Lung (tissue), 11 donors: ENCODE measurements at regions not wholly inside any gene's neighbourhood (a gene's known extent, or its start where the extent isn't known, plus 50 kb on each side); places are given as distances from the start of the nearest gene placed in this dataset.

Source experiments
- ATAC-seq: fragments of 200-7000 bp; cut with Tn5 transposase; one replicate; pipeline ENCODE4 v1.9.1; 2020; ENCODE audit warnings: moderate number of reproducible peaks; ENCODE audit not compliant: insufficient read depth, low FRiP score
- DNase-seq, 3 donors: peaks; one replicate each; pipeline ENCODE4 v3.0.0-alpha.2; 2013 to 2017
- H3K27ac ChIP-seq, 2 donors: one replicate each; pipeline ENCODE4 v1.5.1; 2013; ENCODE audit warnings: mild to moderate bottlenecking in 2 of 2, moderate library complexity in 2 of 2, control low read depth in 1 of 2, inconsistent platforms in 1 of 2, low read depth in 1 of 2, low read length in 1 of 2
- H3K27me3 ChIP-seq, 3 donors: one replicate each; pipeline ENCODE4 v1.5.1; 2013; ENCODE audit warnings: low read length in 2 of 3; ENCODE audit not compliant: control insufficient read depth in 3 of 3, insufficient read depth in 3 of 3
- H3K36me3 ChIP-seq, 4 donors: one replicate each; pipeline ENCODE4 v1.5.1; 2013; ENCODE audit warnings: low read length in 4 of 4, mild to moderate bottlenecking in 1 of 4, moderate library complexity in 1 of 4; ENCODE audit not compliant: control insufficient read depth in 4 of 4, insufficient read depth in 4 of 4
- H3K4me1 ChIP-seq, 5 donors: one replicate each; pipeline ENCODE4 v1.5.1; 2013; ENCODE audit warnings: low read length in 5 of 5, mild to moderate bottlenecking in 2 of 5, moderate library complexity in 1 of 5; ENCODE audit not compliant: control insufficient read depth in 5 of 5, insufficient read depth in 5 of 5
- H3K4me3 ChIP-seq: one replicate; pipeline ENCODE4 v1.5.1; 2013; ENCODE audit warnings: mild to moderate bottlenecking, control low read depth, moderate library complexity
- H3K9ac ChIP-seq, 2 donors: one replicate each; pipeline ENCODE4 v1.5.1; 2013; ENCODE audit warnings: low read length in 2 of 2, control low read depth in 1 of 2; ENCODE audit not compliant: insufficient read depth in 1 of 2
- H3K9me3 ChIP-seq, 4 donors: one replicate each; pipeline ENCODE4 v1.5.1; 2013; ENCODE audit warnings: low read length in 3 of 4, mild to moderate bottlenecking in 1 of 4, moderate library complexity in 1 of 4; ENCODE audit not compliant: control insufficient read depth in 4 of 4, insufficient read depth in 3 of 4
- CTCF ChIP-seq: IDR thresholded peaks from 2 replicates; pipeline ENCODE4 v1.5.1; 2012; ENCODE audit warnings: mild to moderate bottlenecking; ENCODE audit errors: control extremely low read depth, extremely low read depth
- WGBS, 2 donors: extraction: QIAGEN DNeasy Blood & Tissue Kit; methylation state at CpG; one replicate each; pipeline ENCODE4 v1.1.7; 2013; 5-methylcytosine and 5-hydroxymethylcytosine counted together
- donor health status: control.
- donor health status: control.
- donor health status: Bipolar disorder and iron deficiency.
- donor health status: healthy.
- donor health status: DM: yes; HTN: yes; CAD: no.

GRCh38 chr4:64192731-64193412, 216.4 kb downstream of the TECRL start:
- Histone ChIP-seq H3K9me3 (no peaks in the 10 kb centered on the region), H3K9ac (no peak overlapping the region)
- 60 to 64% methylated on average over 3 of the region's 3 CpGs for WGBS, 2 donors

DNA sequence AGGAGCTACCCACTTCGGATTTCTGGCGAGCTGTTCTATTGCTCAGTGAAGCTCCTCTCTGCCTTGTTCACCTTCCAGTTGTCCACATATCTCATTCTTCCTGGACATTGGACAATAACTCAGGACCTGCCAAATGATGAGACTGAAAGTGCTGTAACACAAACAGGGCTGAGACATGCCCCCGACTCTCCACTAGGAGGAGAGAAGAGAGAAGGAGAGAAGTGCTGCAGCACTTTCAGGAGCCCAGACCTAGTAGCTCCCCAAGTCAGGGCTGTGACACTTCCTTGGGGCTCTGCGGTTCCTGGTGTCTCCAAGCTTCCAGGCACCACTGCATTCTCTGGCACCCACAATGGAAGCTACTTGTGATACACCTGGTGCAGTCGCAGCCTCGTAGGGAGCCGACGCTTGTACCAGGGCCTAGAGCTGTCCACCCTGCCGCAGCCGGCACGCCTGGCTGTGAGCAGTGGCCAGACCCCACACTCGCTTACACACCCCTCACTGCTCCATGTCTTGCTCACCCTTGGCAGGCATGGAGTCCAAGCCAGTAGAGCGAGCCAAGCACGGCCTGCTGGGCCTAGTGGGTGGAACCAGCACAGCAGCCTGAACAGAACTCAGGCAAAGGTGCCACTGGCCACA, 234.9 kb downstream of the TECRL start:
- Histone ChIP-seq H3K9ac (no peak overlapping the region), H3K36me3 (no peaks in the 10 kb centered on the region), H3K27me3 (no peaks in the 10 kb centered on the region), H3K4me1 (no peaks in the 10 kb centered on the region), H3K9me3 (peaks cover 0 to 3% (median 0%) of the 10 kb centered on the region in 4 donors), H3K4me3 (no peak overlapping the region), H3K27ac (no peak overlapping the region)
- no peak for TF ChIP-seq CTCF
- DNase-seq (no peak), ATAC-seq (no peak)
- WGBS, 2 donors: 95 to 96% methylated on average over 14 of the region's 14 CpGs

More at GRCh38 chr4:64192731-64193412, 216.4 kb downstream of the TECRL start:
- Histone ChIP-seq H3K27me3 (no peaks in the 10 kb centered on the region), H3K27ac (no peak overlapping the region), H3K4me3 (no peak overlapping the region), H3K36me3 (no peaks in the 10 kb centered on the region), H3K4me1 (peaks cover 0 to 5% (median 4%) of the 10 kb centered on the region in 5 donors)
- no peak for ATAC-seq
- DNase-seq: peak in 2 of 3 donors; percentile 38 to 41
- TF ChIP-seq CTCF: no peak

GRCh38 chr4:64166365-64166764, 242.9 kb downstream of the TECRL start:
- H3K27me3 ChIP-seq: no peaks in the 10 kb centered on the region
- peaks cover 0 to 1% (median 0%) of the 10 kb centered on the region in 5 donors for H3K4me1 ChIP-seq
- no peak for TF ChIP-seq CTCF
- H3K9me3 ChIP-seq: no peaks in the 10 kb centered on the region
- H3K4me3 ChIP-seq: no peak overlapping the region
- H3K9ac ChIP-seq: no peak overlapping the region
- WGBS, 2 donors: 37 to 58% methylated on average over 3 of the region's 3 CpGs
- ATAC-seq (no peak), DNase-seq (no peak)
- H3K27ac ChIP-seq: no peak overlapping the region
- no peaks in the 10 kb centered on the region for H3K36me3 ChIP-seq
